H1 (cell line): ENCODE measurements at regions not wholly inside any gene's neighbourhood (a gene's known extent, or its start where the extent isn't known, plus 50 kb on each side); places are given as distances from the start of the nearest gene placed in this dataset.

ENCODE experiments used
- BACH1 ChIP-seq: IDR thresholded peaks from 2 replicates; pipeline ENCODE4 v1.6.1; 2012; ENCODE audit warnings: low read length, improper control_type of control experiment
- CHD1 ChIP-seq: IDR thresholded peaks from 2 replicates; pipeline ENCODE4 v1.6.1; 2012; ENCODE audit warnings: low read depth, low read length, improper control_type of control experiment
- CREB1 ChIP-seq: IDR thresholded peaks from 2 replicates; pipeline ENCODE4 v1.6.1; 2012; ENCODE audit warnings: inconsistent platforms
- EZH2 ChIP-seq: fragments of 200-600 bp; sonication (generic); IDR thresholded peaks from 2 replicates; pipeline ENCODE4 v1.7.1; 2012; ENCODE audit warnings: low read depth, mild to moderate bottlenecking, moderate library complexity, low read length, inconsistent platforms; ENCODE audit not compliant: severe bottlenecking
- HDAC6 ChIP-seq: IDR thresholded peaks from one replicate; pipeline ENCODE4 v1.7.1; 2012; ENCODE audit warnings: low read depth, mild to moderate bottlenecking, inconsistent platforms, low read length, moderate library complexity
- POLR2A ChIP-seq, 2 experiments: IDR thresholded peaks; 1 replicate in 1 of 2; 2 replicates in 1 of 2; pipeline ENCODE4 v1.6.1; 2011; ENCODE audit warnings: low read depth in 2 of 2, low read length in 2 of 2, mild to moderate bottlenecking in 2 of 2; ENCODE audit errors: control extremely low read depth in 1 of 2
- POLR2AphosphoS5 ChIP-seq: IDR thresholded peaks from 2 replicates; pipeline ENCODE4 v1.6.1; 2011; ENCODE audit warnings: low read depth, low read length
- RAD21 ChIP-seq, 2 experiments: IDR thresholded peaks in 1 of 2; conservative IDR thresholded peaks in 1 of 2; 2 replicates each; pipeline ENCODE4 v1.6.1; 2011; ENCODE audit warnings: low read depth in 2 of 2, low read length in 2 of 2, improper control_type of control experiment in 1 of 2, inconsistent platforms in 1 of 2, mild to moderate bottlenecking in 1 of 2, moderate library complexity in 1 of 2
- RFX5 ChIP-seq: IDR thresholded peaks from 2 replicates; pipeline ENCODE4 v1.6.1; 2011; ENCODE audit warnings: low read depth, low read length, improper control_type of control experiment, borderline replicate concordance
- TAF1 ChIP-seq: IDR thresholded peaks from 2 replicates; pipeline ENCODE4 v1.6.1; 2011; ENCODE audit warnings: mild to moderate bottlenecking, low read depth, low read length
- TF ChIP-seq, protein P1 (sequence below), 3 experiments: IDR thresholded peaks; 1 replicate in 2 of 3; 2 replicates in 1 of 3; pipeline versions ENCODE4 v1.5.1 to v1.6.1; 2011; ENCODE audit warnings: low read length in 3 of 3, mild to moderate bottlenecking in 3 of 3, inconsistent platforms in 2 of 3, low read depth in 1 of 3, moderate library complexity in 1 of 3; ENCODE audit not compliant: insufficient read depth in 1 of 3; ENCODE audit errors: control extremely low read depth in 1 of 3
- TF ChIP-seq, protein P2 (sequence below): IDR thresholded peaks from 2 replicates; pipeline ENCODE4 v1.6.1; 2012; ENCODE audit warnings: inconsistent platforms
- TF ChIP-seq, protein P3 (sequence below): IDR thresholded peaks from 2 replicates; pipeline ENCODE4 v1.6.1; 2012; ENCODE audit warnings: low read length, inconsistent platforms

DNA sequence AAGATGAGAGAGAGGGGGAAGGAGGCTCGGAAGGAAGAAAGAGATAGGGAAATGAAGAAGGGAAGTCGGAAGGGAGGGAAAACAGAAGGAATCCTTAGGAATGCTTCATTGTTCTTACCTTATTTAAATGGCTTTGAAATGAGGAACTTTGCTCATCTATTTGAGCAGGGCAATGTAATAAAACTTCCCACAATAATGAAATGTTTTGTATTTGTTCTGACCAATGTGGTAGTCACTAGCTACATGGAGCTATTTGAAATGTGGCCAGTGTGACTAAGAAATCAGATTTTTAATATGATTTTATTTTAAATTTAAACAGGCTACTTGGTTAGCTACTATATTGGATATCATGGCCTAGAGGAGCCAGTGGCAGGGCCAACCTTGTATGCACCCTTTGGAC lies 510.6 kb downstream of the HTR7 start:
- TF ChIP-seq, protein P1, sequence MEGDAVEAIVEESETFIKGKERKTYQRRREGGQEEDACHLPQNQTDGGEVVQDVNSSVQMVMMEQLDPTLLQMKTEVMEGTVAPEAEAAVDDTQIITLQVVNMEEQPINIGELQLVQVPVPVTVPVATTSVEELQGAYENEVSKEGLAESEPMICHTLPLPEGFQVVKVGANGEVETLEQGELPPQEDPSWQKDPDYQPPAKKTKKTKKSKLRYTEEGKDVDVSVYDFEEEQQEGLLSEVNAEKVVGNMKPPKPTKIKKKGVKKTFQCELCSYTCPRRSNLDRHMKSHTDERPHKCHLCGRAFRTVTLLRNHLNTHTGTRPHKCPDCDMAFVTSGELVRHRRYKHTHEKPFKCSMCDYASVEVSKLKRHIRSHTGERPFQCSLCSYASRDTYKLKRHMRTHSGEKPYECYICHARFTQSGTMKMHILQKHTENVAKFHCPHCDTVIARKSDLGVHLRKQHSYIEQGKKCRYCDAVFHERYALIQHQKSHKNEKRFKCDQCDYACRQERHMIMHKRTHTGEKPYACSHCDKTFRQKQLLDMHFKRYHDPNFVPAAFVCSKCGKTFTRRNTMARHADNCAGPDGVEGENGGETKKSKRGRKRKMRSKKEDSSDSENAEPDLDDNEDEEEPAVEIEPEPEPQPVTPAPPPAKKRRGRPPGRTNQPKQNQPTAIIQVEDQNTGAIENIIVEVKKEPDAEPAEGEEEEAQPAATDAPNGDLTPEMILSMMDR (IDR thresholded peaks at IDR 0.05; ENCODE audit: control extremely low read depth in 1 of 3, insufficient read depth in 1 of 3, low read depth in 1 of 3, low read length in 3 of 3): no peak
- no peak for TF ChIP-seq TAF1
- TF ChIP-seq RFX5: no peak
- no peak for TF ChIP-seq CREB1
- TF ChIP-seq HDAC6: no peak
- no peak for TF ChIP-seq BACH1
- TF ChIP-seq POLR2A (IDR thresholded peaks at IDR 0.05; ENCODE audit: control extremely low read depth in 1 of 2, low read depth in 2 of 2, low read length in 2 of 2): no peak
- TF ChIP-seq RAD21 (IDR thresholded peaks at IDR 0.05 in 1 of 2, conservative IDR thresholded peaks at IDR 0.05 in 1 of 2; ENCODE audit: low read depth in 2 of 2, low read length in 2 of 2): no peak
- TF ChIP-seq, protein P2, sequence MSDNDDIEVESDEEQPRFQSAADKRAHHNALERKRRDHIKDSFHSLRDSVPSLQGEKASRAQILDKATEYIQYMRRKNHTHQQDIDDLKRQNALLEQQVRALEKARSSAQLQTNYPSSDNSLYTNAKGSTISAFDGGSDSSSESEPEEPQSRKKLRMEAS: no peak
- TF ChIP-seq POLR2AphosphoS5: no peak
- no peak for TF ChIP-seq CHD1
- no peak for TF ChIP-seq EZH2
- TF ChIP-seq, protein P3, sequence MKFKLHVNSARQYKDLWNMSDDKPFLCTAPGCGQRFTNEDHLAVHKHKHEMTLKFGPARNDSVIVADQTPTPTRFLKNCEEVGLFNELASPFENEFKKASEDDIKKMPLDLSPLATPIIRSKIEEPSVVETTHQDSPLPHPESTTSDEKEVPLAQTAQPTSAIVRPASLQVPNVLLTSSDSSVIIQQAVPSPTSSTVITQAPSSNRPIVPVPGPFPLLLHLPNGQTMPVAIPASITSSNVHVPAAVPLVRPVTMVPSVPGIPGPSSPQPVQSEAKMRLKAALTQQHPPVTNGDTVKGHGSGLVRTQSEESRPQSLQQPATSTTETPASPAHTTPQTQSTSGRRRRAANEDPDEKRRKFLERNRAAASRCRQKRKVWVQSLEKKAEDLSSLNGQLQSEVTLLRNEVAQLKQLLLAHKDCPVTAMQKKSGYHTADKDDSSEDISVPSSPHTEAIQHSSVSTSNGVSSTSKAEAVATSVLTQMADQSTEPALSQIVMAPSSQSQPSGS: no peak
